Cardiac muscle cell (in vitro differentiated cells and primary cell): ENCODE measurements at regions not wholly inside any gene's neighbourhood (a gene's known extent, or its start where the extent isn't known, plus 50 kb on each side); places are given as distances from the start of the nearest gene placed in this dataset.
A peak's percentile ranks its signal among the peaks of the same experiment; 100 is the strongest.

Source experiments
- DNase-seq, 2 donors: peaks; one replicate each; pipeline versions ENCODE4 v3.0.0 to v3.0.0-alpha.2; 2010 to 2017; ENCODE audit warnings: low read depth in 1 of 2, low spot score in 1 of 2
- H3K27ac ChIP-seq: fragments of 200-600 bp; sonication (generic); 2 replicates; pipeline ENCODE4 v1.5.1; 2016
- H3K27me3 ChIP-seq: fragments of 200-600 bp; sonication (generic); 2 replicates; pipeline ENCODE4 v1.6.0; 2016; ENCODE audit warnings: control low read depth
- H3K36me3 ChIP-seq: fragments of 200-600 bp; sonication (generic); 2 replicates; pipeline ENCODE4 v1.5.1; 2016; ENCODE audit warnings: control low read depth
- H3K4me1 ChIP-seq: fragments of 200-600 bp; sonication (generic); 2 replicates; pipeline ENCODE4 v1.8.1; 2017; ENCODE audit warnings: low read depth, mild to moderate bottlenecking, mixed run types
- H3K4me3 ChIP-seq: fragments of 200-600 bp; sonication (generic); 2 replicates; pipeline ENCODE4 v1.5.1; 2016; ENCODE audit warnings: mild to moderate bottlenecking
- H3K9me3 ChIP-seq: fragments of 200-600 bp; sonication (generic); 2 replicates; pipeline ENCODE4 v1.5.1; 2017; ENCODE audit warnings: low read depth, mild to moderate bottlenecking, control low read depth
- TF ChIP-seq, protein P1 (sequence below): IDR thresholded peaks from 2 replicates; pipeline ENCODE4 v1.5.1; 2012; ENCODE audit warnings: low read depth, mild to moderate bottlenecking, low read length

DNA sequence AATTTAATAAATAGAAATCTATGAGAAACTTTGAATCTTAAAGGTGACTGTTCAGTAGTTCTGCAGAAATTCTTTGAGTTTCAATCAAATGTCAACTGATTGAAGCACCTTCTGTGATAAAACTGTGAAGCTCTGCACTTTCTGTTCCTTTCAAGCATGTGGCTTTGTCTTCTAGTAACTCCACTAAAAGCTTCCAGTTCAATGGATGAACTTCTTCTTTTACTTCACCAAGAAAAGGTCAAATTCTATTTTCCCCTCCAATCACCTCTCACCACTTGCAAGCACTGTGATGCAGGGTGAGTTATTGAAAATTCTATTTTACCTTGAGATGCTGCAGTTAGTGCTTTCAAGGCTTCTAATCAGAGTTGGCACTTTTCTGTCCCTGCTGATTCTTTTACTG, 515.3 kb upstream of the B3GALT2 start:
- no peak for DNase-seq
- no peak overlapping the region for H3K27ac ChIP-seq
- no peaks in the 10 kb centered on the region for H3K27me3 ChIP-seq
- TF ChIP-seq, protein P1, sequence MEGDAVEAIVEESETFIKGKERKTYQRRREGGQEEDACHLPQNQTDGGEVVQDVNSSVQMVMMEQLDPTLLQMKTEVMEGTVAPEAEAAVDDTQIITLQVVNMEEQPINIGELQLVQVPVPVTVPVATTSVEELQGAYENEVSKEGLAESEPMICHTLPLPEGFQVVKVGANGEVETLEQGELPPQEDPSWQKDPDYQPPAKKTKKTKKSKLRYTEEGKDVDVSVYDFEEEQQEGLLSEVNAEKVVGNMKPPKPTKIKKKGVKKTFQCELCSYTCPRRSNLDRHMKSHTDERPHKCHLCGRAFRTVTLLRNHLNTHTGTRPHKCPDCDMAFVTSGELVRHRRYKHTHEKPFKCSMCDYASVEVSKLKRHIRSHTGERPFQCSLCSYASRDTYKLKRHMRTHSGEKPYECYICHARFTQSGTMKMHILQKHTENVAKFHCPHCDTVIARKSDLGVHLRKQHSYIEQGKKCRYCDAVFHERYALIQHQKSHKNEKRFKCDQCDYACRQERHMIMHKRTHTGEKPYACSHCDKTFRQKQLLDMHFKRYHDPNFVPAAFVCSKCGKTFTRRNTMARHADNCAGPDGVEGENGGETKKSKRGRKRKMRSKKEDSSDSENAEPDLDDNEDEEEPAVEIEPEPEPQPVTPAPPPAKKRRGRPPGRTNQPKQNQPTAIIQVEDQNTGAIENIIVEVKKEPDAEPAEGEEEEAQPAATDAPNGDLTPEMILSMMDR, result no peak
- no peaks in the 10 kb centered on the region for H3K36me3 ChIP-seq
- H3K4me1 ChIP-seq, result peaks cover 8% of the 10 kb centered on the region
- H3K9me3 ChIP-seq, result no peaks in the 10 kb centered on the region
- H3K4me3 ChIP-seq, result no peak overlapping the region

DNA sequence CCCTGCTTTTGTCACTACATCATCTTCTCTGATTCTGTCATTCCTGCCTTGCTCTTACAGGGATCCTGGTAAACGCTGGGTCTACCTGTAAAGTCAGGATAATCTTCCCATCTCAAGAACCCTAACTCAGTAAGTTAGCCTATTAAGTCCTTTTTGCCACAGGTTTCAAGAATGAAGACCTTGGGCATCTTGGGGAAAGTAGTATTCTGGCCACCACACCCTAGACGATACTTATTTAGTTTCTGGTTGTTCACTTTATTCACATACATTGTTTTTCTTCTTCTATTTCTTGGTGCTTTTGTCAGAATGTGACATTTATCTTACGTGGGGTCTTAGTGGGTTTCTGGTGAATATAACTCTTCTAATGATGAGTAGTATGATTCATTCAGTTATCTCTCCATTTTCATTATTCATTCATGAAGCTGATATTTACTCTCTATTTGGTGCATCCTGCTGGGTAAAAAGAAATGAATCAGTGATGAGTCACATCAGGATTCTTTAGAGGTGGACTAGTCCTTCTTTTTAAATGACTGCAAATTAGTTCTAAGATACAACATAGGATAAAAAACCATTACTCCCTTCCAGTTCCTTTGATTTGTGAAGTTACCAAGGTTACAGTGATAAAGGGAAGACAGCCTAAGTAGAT, 514.4 kb upstream of the B3GALT2 start:
- Histone ChIP-seq H3K27ac (no peak overlapping the region), H3K9me3 (no peaks in the 10 kb centered on the region), H3K4me1 (peaks cover 8% of the 10 kb centered on the region), H3K36me3 (no peaks in the 10 kb centered on the region), H3K4me3 (no peak overlapping the region), H3K27me3 (no peaks in the 10 kb centered on the region)
- peak in 1 of 2 donors; percentile 45 for DNase-seq
- TF ChIP-seq, protein P1, result no peak

DNA sequence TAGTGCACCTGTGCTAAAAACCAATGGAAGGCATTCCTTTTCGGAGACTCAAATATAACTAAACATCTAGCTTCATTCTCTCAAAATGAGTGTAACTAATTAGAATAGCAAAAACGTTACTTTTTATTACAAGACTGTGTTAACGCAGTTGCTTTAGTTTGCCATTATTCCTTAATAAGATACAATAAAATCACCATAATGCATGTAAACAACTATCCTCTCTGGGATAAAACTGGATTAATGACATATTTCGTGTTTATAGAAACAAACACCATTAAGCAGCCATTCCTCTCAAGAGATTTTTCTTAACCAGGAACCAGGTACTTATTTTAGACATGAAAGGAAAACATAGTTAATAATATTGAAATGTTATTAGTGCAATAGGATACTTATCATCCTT, 512.8 kb upstream of the B3GALT2 start:
- H3K4me1 ChIP-seq, result peaks cover 8% of the 10 kb centered on the region
- TF ChIP-seq, protein P1, result no peak
- H3K4me3 ChIP-seq, result no peak overlapping the region
- no peaks in the 10 kb centered on the region for H3K36me3 ChIP-seq
- no peaks in the 10 kb centered on the region for H3K27me3 ChIP-seq
- no peak overlapping the region for H3K27ac ChIP-seq
- no peak for DNase-seq
- H3K9me3 ChIP-seq, result no peaks in the 10 kb centered on the region

DNA sequence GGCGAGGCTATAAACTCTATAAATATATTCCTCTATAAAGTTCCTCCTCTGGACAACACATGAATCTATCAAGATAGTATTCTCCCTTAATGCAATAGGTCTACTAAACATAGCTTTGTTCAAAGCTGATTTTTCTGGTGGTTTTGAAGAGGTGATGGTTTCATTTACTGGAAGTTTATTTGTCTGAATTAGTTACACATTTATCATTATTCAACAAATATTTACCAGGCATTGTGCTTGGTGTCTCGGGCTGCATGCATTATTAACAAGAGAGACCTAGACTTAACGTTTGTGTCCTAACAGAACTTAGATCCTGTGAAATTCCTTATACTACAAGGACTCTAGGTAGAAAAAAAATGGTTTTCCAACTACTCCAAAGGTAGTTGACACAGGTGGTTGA, 511.4 kb upstream of the B3GALT2 start:
- Histone ChIP-seq H3K27ac (no peak overlapping the region), H3K4me3 (no peak overlapping the region), H3K4me1 (peaks cover 4% of the 10 kb centered on the region), H3K9me3 (no peaks in the 10 kb centered on the region), H3K36me3 (no peaks in the 10 kb centered on the region), H3K27me3 (no peaks in the 10 kb centered on the region)
- no peak for DNase-seq
- TF ChIP-seq, protein P1, result no peak

DNA sequence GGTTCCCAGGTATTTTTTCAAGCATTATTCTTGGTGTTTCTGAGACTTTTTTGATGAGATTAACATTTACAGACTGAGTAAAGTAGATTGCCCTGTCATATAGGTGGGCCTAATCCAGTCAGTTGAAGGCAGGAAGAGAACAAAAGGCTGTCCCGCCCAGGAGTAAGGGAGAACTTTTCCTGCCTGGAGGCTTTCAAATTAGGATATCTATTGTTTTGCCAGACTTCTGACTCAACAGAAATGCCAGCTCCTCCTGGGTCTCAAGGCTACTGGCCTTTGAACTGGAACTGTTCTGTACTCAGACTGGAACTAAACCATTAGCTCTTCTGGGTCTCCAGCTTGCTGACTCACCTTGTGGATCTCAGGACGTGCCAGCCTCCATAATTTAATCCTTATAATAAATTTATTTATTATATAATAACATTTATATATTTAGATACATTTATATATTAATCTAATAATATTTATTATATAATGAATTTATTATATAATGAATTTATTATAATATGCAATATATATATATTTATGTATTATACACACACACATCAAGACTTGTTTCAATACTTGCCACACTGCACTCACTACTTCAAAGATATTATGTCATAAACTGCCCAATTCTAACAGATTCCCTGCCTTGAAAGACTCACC, 510.8 kb upstream of the B3GALT2 start:
- Histone ChIP-seq H3K4me3 (no peak overlapping the region), H3K9me3 (no peaks in the 10 kb centered on the region), H3K36me3 (no peaks in the 10 kb centered on the region), H3K27ac (no peak overlapping the region), H3K27me3 (no peaks in the 10 kb centered on the region), H3K4me1 (peaks cover 4% of the 10 kb centered on the region)
- no peak for DNase-seq
- TF ChIP-seq, protein P1, result no peak
